ENCODE measurements at regions not wholly inside any gene's neighbourhood (a gene's known extent, or its start where the extent isn't known, plus 50 kb on each side); places are given as distances from the start of the nearest gene placed in this dataset.

- peaks cover 4% of the 10 kb centered on the region for H3K4me1 ChIP-seq (ENCODE audit: control insufficient read depth, extremely low read depth, insufficient read depth, low read length)
- no peaks in the 10 kb centered on the region for H3K79me2 ChIP-seq (ENCODE audit: control insufficient read depth, insufficient read depth, low read length)
- no peaks in the 10 kb centered on the region for H3K9me3 ChIP-seq (ENCODE audit: control insufficient read depth, insufficient read depth, low read depth, low read length)
- H3K4me3 ChIP-seq (replicated peaks in 1 of 4; ENCODE audit: control extremely low read depth in 1 of 4, insufficient read depth in 1 of 4, low read depth in 3 of 4, low read length in 4 of 4), result no peak overlapping the region
- DNase-seq (ENCODE audit: low read depth in 2 of 2), result peak in 1 of 2 donors; percentile 48
- no peaks in the 10 kb centered on the region for H4K20me1 ChIP-seq (ENCODE audit: control insufficient read depth, extremely low read depth, insufficient read depth, low read length)
- H3K27me3 ChIP-seq (ENCODE audit: control insufficient read depth, insufficient read depth, low read length), result no peaks in the 10 kb centered on the region
- no peak overlapping the region for H2AFZ ChIP-seq (ENCODE audit: low read length)
- H3K9ac ChIP-seq (ENCODE audit: insufficient read depth, low read length), result no peak overlapping the region
- no peak overlapping the region for H3K4me2 ChIP-seq (ENCODE audit: extremely low read depth, insufficient read depth, low read length)
- no peak for TF ChIP-seq EZH2 (IDR thresholded peaks at IDR 0.05; ENCODE audit: low read length, missing control alignments)
- TF ChIP-seq, protein P1, sequence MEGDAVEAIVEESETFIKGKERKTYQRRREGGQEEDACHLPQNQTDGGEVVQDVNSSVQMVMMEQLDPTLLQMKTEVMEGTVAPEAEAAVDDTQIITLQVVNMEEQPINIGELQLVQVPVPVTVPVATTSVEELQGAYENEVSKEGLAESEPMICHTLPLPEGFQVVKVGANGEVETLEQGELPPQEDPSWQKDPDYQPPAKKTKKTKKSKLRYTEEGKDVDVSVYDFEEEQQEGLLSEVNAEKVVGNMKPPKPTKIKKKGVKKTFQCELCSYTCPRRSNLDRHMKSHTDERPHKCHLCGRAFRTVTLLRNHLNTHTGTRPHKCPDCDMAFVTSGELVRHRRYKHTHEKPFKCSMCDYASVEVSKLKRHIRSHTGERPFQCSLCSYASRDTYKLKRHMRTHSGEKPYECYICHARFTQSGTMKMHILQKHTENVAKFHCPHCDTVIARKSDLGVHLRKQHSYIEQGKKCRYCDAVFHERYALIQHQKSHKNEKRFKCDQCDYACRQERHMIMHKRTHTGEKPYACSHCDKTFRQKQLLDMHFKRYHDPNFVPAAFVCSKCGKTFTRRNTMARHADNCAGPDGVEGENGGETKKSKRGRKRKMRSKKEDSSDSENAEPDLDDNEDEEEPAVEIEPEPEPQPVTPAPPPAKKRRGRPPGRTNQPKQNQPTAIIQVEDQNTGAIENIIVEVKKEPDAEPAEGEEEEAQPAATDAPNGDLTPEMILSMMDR (conservative IDR thresholded peaks at IDR 0.05 in 1 of 2, IDR thresholded peaks at IDR 0.05 in 1 of 2; ENCODE audit: low read depth in 1 of 2, low read length in 2 of 2), result no peak
- no peaks in the 10 kb centered on the region for H3K36me3 ChIP-seq (ENCODE audit: control insufficient read depth, insufficient read depth, low read length)
- no peak overlapping the region for H3K27ac ChIP-seq (ENCODE audit: insufficient read depth, low read length)
Measured at GRCh38 chr5:158519433-158520021, 580.2 kb downstream of the EBF1 start.

DNA sequence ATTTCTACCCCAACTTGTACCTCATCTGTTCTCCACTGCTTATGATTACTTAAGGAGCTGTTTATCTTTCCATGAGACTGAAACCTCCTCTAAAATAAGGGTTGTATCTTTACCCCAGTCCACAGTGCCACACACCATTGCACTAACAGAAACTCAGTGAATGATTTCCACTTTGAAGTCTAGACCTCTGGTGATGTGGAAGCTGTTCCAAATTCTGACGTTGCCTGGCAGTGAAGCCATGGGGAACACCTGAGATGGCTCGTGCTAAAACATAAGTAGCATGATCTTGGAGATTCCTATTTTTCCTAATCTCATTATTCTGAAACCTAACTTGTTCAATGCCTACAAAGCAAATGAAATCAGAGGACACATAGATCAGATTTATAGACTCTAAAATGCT is 583.2 kb downstream of the EBF1 start:
- H3K9ac ChIP-seq (ENCODE audit: insufficient read depth, low read length), result no peak overlapping the region
- no peak overlapping the region for H3K4me2 ChIP-seq (ENCODE audit: extremely low read depth, insufficient read depth, low read length)
- no peaks in the 10 kb centered on the region for H3K27me3 ChIP-seq (ENCODE audit: control insufficient read depth, insufficient read depth, low read length)
- TF ChIP-seq, protein P1 (conservative IDR thresholded peaks at IDR 0.05 in 1 of 2, IDR thresholded peaks at IDR 0.05 in 1 of 2; ENCODE audit: low read depth in 1 of 2, low read length in 2 of 2), result no peak
- TF ChIP-seq EZH2 (IDR thresholded peaks at IDR 0.05; ENCODE audit: low read length, missing control alignments), result no peak
- no peak overlapping the region for H2AFZ ChIP-seq (ENCODE audit: low read length)
- DNase-seq (ENCODE audit: low read depth in 2 of 2), result no peak
- no peak overlapping the region for H3K27ac ChIP-seq (ENCODE audit: insufficient read depth, low read length)
- peaks cover 4% of the 10 kb centered on the region for H3K4me1 ChIP-seq (ENCODE audit: control insufficient read depth, extremely low read depth, insufficient read depth, low read length)
- H3K36me3 ChIP-seq (ENCODE audit: control insufficient read depth, insufficient read depth, low read length), result no peaks in the 10 kb centered on the region
- H4K20me1 ChIP-seq (ENCODE audit: control insufficient read depth, extremely low read depth, insufficient read depth, low read length), result no peaks in the 10 kb centered on the region
- H3K79me2 ChIP-seq (ENCODE audit: control insufficient read depth, insufficient read depth, low read length), result no peaks in the 10 kb centered on the region
- no peaks in the 10 kb centered on the region for H3K9me3 ChIP-seq (ENCODE audit: control insufficient read depth, insufficient read depth, low read depth, low read length)
- H3K4me3 ChIP-seq (replicated peaks in 1 of 4; ENCODE audit: control extremely low read depth in 1 of 4, insufficient read depth in 1 of 4, low read depth in 3 of 4, low read length in 4 of 4), result no peak overlapping the region

- H3K4me1 ChIP-seq (ENCODE audit: control insufficient read depth, extremely low read depth, insufficient read depth, low read length), result peaks cover 4% of the 10 kb centered on the region
- no peaks in the 10 kb centered on the region for H3K27me3 ChIP-seq (ENCODE audit: control insufficient read depth, insufficient read depth, low read length)
- H3K4me2 ChIP-seq (ENCODE audit: extremely low read depth, insufficient read depth, low read length), result no peak overlapping the region
- H3K9me3 ChIP-seq (ENCODE audit: control insufficient read depth, insufficient read depth, low read depth, low read length), result no peaks in the 10 kb centered on the region
- H3K36me3 ChIP-seq (ENCODE audit: control insufficient read depth, insufficient read depth, low read length), result no peaks in the 10 kb centered on the region
- no peaks in the 10 kb centered on the region for H4K20me1 ChIP-seq (ENCODE audit: control insufficient read depth, extremely low read depth, insufficient read depth, low read length)
- TF ChIP-seq, protein P1 (conservative IDR thresholded peaks at IDR 0.05 in 1 of 2, IDR thresholded peaks at IDR 0.05 in 1 of 2; ENCODE audit: low read depth in 1 of 2, low read length in 2 of 2), result no peak
- no peak for TF ChIP-seq EZH2 (IDR thresholded peaks at IDR 0.05; ENCODE audit: low read length, missing control alignments)
- H3K79me2 ChIP-seq (ENCODE audit: control insufficient read depth, insufficient read depth, low read length), result no peaks in the 10 kb centered on the region
- no peak overlapping the region for H3K9ac ChIP-seq (ENCODE audit: insufficient read depth, low read length)
- H3K27ac ChIP-seq (ENCODE audit: insufficient read depth, low read length), result no peak overlapping the region
- H3K4me3 ChIP-seq (replicated peaks in 1 of 4; ENCODE audit: control extremely low read depth in 1 of 4, insufficient read depth in 1 of 4, low read depth in 3 of 4, low read length in 4 of 4), result no peak overlapping the region
- peak in 1 of 2 donors; percentile 3 for DNase-seq (ENCODE audit: low read depth in 2 of 2)
- H2AFZ ChIP-seq (ENCODE audit: low read length), result no peak overlapping the region
Measured at GRCh38 chr5:158514986-158515359, 584.7 kb downstream of the EBF1 start.
